ENCODE measurements at regions not wholly inside any gene's neighbourhood (a gene's known extent, or its start where the extent isn't known, plus 50 kb on each side); places are given as distances from the start of the nearest gene placed in this dataset. TPM values are rescaled to one million over a fixed set of nuclear protein-coding genes. Genes with fewer than 3 reads are reported as not detected.

Small RNA genes lying in the stretch of these regions (small RNA-seq; reads per million reads assigned to genes)
- not detected for gene RF00015
